ENCODE measurements at regions not wholly inside any gene's neighbourhood (a gene's known extent, or its start where the extent isn't known, plus 50 kb on each side); places are given as distances from the start of the nearest gene placed in this dataset.

GRCh38 chr14:71344506-71344905 is 437.2 kb downstream of the PCNX1 start:
- no peak overlapping the region for H3K23ac ChIP-seq (ENCODE audit: insufficient read length, low read depth, low read length)
- no CpG with 5 or more reads among the region's 8 CpGs for WGBS (ENCODE audit: extremely low coverage, insufficient read length, low lambda C conversion rate)
- H3K27ac Mint-ChIP-seq: 0 out of 7 replicates have a peak overlapping the region, but pooled peaks of 1 of the 3 experiments have one; percentile 65
- H3K79me1 ChIP-seq (ENCODE audit: insufficient read depth, low read depth, low read length, poor library complexity, severe bottlenecking): peaks cover 8% of the 10 kb centered on the region
- H3K18ac ChIP-seq (ENCODE audit: insufficient read length, low read depth, low read length): no peak overlapping the region
- no peaks in the 10 kb centered on the region for H3K27me3 ChIP-seq (ENCODE audit: insufficient read depth, low read length)
- H3K9me3 ChIP-seq (ENCODE audit: control insufficient read depth, low read depth, low read length): no peaks in the 10 kb centered on the region
- no peak overlapping the region for H3K14ac ChIP-seq (ENCODE audit: insufficient read depth, low read length)
- no peak overlapping the region for H2AFZ ChIP-seq (ENCODE audit: low read length)
- H3K9me3 Mint-ChIP-seq: no peaks in the 10 kb centered on the region
- H3K9ac ChIP-seq (ENCODE audit: extremely low read depth, insufficient read length, low read length): no peak overlapping the region
- no peak overlapping the region for H3K4me2 ChIP-seq (ENCODE audit: insufficient read depth, insufficient read length, low read length)
- no peak overlapping the region for H2BK20ac ChIP-seq (ENCODE audit: low read depth, low read length, poor library complexity, severe bottlenecking)
- no peak overlapping the region for H3T11ph ChIP-seq (ENCODE audit: low read length)
- TF ChIP-seq CTCF (conservative IDR thresholded peaks at IDR 0.05): no peak
- no peak for DNase-seq
- peaks cover 19 to 21% of the 10 kb centered on the region in 2 experiments for H3K4me1 Mint-ChIP-seq
- no peak overlapping the region for H2BK12ac ChIP-seq (ENCODE audit: insufficient read length, low read depth, low read length)
- no peak overlapping the region for H2BK5ac ChIP-seq (ENCODE audit: insufficient read length, low read length)
- H2BK15ac ChIP-seq (ENCODE audit: low read depth, low read length): no peak overlapping the region
- H3K23me2 ChIP-seq (ENCODE audit: insufficient read length, low read depth, low read length, poor library complexity, severe bottlenecking): no peaks in the 10 kb centered on the region
- H4K5ac ChIP-seq (ENCODE audit: insufficient read length, low read depth, low read length): no peak overlapping the region
- H2BK120ac ChIP-seq (ENCODE audit: low read depth, low read length, poor library complexity, severe bottlenecking): no peak overlapping the region
- no peaks in the 10 kb centered on the region; a peak in 1 of 7 replicates for H3K36me3 Mint-ChIP-seq (ENCODE audit: insufficient read depth in 1 of 3, low read depth in 3 of 3)
- peaks cover 13% of the 10 kb centered on the region; the same call in 1 of the 2 replicates for H3K79me2 ChIP-seq (ENCODE audit: insufficient read depth, low read length)
- no peak overlapping the region for H3K27ac ChIP-seq (ENCODE audit: insufficient read length, low read depth, low read length)
- H3K4me3 Mint-ChIP-seq: no peak overlapping the region
- no peak overlapping the region for H4K91ac ChIP-seq (ENCODE audit: insufficient read length, low read depth, low read length)
- H3K27me3 Mint-ChIP-seq (ENCODE audit: low read depth): no peaks in the 10 kb centered on the region
- H4K8ac ChIP-seq (replicated peaks; ENCODE audit: insufficient read length, low read depth, low read length): no peak overlapping the region
- H4K20me1 ChIP-seq (ENCODE audit: control insufficient read depth, insufficient read depth, insufficient read length): no peaks in the 10 kb centered on the region
- H3K4me1 ChIP-seq (ENCODE audit: insufficient read depth, low read length): no peaks in the 10 kb centered on the region; the same call in 1 of the 2 replicates
- H3K4ac ChIP-seq (ENCODE audit: low read depth, low read length): no peak overlapping the region
- no peak overlapping the region for H3K56ac ChIP-seq (ENCODE audit: insufficient read length, low read depth, low read length)
- no peak overlapping the region for H2AK5ac ChIP-seq (ENCODE audit: insufficient read length, low read length)
